ENCODE measurements at regions not wholly inside any gene's neighbourhood (a gene's known extent, or its start where the extent isn't known, plus 50 kb on each side); places are given as distances from the start of the nearest gene placed in this dataset.

- TF ChIP-seq CTCF (conservative IDR thresholded peaks at IDR 0.05; ENCODE audit: low read depth in 2 of 2) (peak; percentile 29 to 30; a peak in 3 of 4 replicates), POLR2AphosphoS5 (IDR thresholded peaks at IDR 0.05; ENCODE audit: low read depth) (no peak), EZH2 (IDR thresholded peaks at IDR 0.05; ENCODE audit: low read depth, unreplicated experiment) (no peak), EZH2phosphoT487 (IDR thresholded peaks at IDR 0.05; ENCODE audit: unreplicated experiment) (no peak), CREB1 (CRISPR knock-in tag; IDR thresholded peaks at IDR 0.05; ENCODE audit: low read depth) (no peak), JUNB (IDR thresholded peaks at IDR 0.05; ENCODE audit: unreplicated experiment) (no peak), NANOG (IDR thresholded peaks at IDR 0.05; ENCODE audit: borderline replicate concordance) (no peak), ZNF114 (CRISPR knock-in tag; IDR thresholded peaks at IDR 0.05) (no peak)
- TF ChIP-seq, protein P1, sequence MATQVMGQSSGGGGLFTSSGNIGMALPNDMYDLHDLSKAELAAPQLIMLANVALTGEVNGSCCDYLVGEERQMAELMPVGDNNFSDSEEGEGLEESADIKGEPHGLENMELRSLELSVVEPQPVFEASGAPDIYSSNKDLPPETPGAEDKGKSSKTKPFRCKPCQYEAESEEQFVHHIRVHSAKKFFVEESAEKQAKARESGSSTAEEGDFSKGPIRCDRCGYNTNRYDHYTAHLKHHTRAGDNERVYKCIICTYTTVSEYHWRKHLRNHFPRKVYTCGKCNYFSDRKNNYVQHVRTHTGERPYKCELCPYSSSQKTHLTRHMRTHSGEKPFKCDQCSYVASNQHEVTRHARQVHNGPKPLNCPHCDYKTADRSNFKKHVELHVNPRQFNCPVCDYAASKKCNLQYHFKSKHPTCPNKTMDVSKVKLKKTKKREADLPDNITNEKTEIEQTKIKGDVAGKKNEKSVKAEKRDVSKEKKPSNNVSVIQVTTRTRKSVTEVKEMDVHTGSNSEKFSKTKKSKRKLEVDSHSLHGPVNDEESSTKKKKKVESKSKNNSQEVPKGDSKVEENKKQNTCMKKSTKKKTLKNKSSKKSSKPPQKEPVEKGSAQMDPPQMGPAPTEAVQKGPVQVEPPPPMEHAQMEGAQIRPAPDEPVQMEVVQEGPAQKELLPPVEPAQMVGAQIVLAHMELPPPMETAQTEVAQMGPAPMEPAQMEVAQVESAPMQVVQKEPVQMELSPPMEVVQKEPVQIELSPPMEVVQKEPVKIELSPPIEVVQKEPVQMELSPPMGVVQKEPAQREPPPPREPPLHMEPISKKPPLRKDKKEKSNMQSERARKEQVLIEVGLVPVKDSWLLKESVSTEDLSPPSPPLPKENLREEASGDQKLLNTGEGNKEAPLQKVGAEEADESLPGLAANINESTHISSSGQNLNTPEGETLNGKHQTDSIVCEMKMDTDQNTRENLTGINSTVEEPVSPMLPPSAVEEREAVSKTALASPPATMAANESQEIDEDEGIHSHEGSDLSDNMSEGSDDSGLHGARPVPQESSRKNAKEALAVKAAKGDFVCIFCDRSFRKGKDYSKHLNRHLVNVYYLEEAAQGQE (IDR thresholded peaks at IDR 0.05; ENCODE audit: unreplicated experiment) = no peak
- TF ChIP-seq, protein P2, sequence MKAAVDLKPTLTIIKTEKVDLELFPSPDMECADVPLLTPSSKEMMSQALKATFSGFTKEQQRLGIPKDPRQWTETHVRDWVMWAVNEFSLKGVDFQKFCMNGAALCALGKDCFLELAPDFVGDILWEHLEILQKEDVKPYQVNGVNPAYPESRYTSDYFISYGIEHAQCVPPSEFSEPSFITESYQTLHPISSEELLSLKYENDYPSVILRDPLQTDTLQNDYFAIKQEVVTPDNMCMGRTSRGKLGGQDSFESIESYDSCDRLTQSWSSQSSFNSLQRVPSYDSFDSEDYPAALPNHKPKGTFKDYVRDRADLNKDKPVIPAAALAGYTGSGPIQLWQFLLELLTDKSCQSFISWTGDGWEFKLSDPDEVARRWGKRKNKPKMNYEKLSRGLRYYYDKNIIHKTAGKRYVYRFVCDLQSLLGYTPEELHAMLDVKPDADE (IDR thresholded peaks at IDR 0.05) = no peak
- TF ChIP-seq, protein P3, sequence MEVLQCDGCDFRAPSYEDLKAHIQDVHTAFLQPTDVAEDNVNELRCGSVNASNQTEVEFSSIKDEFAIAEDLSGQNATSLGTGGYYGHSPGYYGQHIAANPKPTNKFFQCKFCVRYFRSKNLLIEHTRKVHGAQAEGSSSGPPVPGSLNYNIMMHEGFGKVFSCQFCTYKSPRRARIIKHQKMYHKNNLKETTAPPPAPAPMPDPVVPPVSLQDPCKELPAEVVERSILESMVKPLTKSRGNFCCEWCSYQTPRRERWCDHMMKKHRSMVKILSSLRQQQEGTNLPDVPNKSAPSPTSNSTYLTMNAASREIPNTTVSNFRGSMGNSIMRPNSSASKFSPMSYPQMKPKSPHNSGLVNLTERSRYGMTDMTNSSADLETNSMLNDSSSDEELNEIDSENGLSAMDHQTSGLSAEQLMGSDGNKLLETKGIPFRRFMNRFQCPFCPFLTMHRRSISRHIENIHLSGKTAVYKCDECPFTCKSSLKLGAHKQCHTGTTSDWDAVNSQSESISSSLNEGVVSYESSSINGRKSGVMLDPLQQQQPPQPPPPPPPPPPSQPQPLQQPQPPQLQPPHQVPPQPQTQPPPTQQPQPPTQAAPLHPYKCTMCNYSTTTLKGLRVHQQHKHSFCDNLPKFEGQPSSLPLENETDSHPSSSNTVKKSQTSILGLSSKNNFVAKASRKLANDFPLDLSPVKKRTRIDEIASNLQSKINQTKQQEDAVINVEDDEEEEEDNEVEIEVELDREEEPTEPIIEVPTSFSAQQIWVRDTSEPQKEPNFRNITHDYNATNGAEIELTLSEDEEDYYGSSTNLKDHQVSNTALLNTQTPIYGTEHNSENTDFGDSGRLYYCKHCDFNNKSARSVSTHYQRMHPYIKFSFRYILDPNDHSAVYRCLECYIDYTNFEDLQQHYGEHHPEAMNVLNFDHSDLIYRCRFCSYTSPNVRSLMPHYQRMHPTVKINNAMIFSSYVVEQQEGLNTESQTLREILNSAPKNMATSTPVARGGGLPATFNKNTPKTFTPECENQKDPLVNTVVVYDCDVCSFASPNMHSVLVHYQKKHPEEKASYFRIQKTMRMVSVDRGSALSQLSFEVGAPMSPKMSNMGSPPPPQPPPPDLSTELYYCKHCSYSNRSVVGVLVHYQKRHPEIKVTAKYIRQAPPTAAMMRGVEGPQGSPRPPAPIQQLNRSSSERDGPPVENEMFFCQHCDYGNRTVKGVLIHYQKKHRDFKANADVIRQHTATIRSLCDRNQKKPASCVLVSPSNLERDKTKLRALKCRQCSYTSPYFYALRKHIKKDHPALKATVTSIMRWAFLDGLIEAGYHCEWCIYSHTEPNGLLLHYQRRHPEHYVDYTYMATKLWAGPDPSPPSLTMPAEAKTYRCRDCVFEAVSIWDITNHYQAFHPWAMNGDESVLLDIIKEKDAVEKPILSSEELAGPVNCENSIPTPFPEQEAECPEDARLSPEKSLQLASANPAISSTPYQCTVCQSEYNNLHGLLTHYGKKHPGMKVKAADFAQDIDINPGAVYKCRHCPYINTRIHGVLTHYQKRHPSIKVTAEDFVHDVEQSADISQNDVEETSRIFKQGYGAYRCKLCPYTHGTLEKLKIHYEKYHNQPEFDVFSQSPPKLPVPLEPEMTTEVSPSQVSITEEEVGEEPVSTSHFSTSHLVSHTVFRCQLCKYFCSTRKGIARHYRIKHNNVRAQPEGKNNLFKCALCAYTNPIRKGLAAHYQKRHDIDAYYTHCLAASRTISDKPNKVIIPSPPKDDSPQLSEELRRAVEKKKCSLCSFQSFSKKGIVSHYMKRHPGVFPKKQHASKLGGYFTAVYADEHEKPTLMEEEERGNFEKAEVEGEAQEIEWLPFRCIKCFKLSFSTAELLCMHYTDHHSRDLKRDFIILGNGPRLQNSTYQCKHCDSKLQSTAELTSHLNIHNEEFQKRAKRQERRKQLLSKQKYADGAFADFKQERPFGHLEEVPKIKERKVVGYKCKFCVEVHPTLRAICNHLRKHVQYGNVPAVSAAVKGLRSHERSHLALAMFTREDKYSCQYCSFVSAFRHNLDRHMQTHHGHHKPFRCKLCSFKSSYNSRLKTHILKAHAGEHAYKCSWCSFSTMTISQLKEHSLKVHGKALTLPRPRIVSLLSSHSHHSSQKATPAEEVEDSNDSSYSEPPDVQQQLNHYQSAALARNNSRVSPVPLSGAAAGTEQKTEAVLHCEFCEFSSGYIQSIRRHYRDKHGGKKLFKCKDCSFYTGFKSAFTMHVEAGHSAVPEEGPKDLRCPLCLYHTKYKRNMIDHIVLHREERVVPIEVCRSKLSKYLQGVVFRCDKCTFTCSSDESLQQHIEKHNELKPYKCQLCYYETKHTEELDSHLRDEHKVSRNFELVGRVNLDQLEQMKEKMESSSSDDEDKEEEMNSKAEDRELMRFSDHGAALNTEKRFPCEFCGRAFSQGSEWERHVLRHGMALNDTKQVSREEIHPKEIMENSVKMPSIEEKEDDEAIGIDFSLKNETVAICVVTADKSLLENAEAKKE (CRISPR knock-in tag; IDR thresholded peaks at IDR 0.05) = no peak
Measured at GRCh38 chr15:81752974-81753373, 292.8 kb downstream of the MEX3B start.

All from GM23338 (cell line).